PC-3 (cell line): ENCODE measurements at regions not wholly inside any gene's neighbourhood (a gene's known extent, or its start where the extent isn't known, plus 50 kb on each side); places are given as distances from the start of the nearest gene placed in this dataset.

Source experiments
- ATAC-seq: fragments of 200-7000 bp; cut with Tn5 transposase; 2 replicates; pipeline ENCODE4 v1.9.1; 2020; ENCODE audit warnings: mild to moderate bottlenecking, moderate library complexity
- BruUV-seq: library from RNA; stranded (reverse); fragments of 400-500 nt; replicated peaks from 2 replicates; lab custom pipeline; 2021; lab: Mats Ljungman, UMichigan
- CTCF ChIA-PET: fragments of 300-600 bp; sonication (Branson Sonifier 250); formaldehyde crosslinking; loops from one replicate; lab custom pipeline; 2022; ENCODE audit warnings: antibody characterized with exemption; lab: Charles Lee
- POLR2A ChIA-PET: fragments of 300-600 bp; sonication (Branson Sonifier 250); formaldehyde crosslinking; loops from one replicate; lab custom pipeline; 2022; ENCODE audit warnings: antibody characterized with exemption; ENCODE audit not compliant: unreplicated experiment; lab: Charles Lee
- DNase-seq: peaks from one replicate; pipeline ENCODE4 v3.0.0-alpha.2; 2015
- H2AFZ ChIP-seq: fragments of 300-600 bp; sonication (generic); 2 replicates; pipeline ENCODE4 v1.6.0; 2016; ENCODE audit warnings: antibody characterized with exemption, low read length
- H3F3A ChIP-seq: fragments of 300-600 bp; sonication (generic); one replicate; pipeline ENCODE4 v1.6.0; 2017; ENCODE audit warnings: antibody characterized with exemption, low read length, control low read depth, mild to moderate bottlenecking; ENCODE audit not compliant: unreplicated experiment
- H3K27ac ChIP-seq: fragments of 300-600 bp; sonication (generic); 2 replicates; pipeline ENCODE4 v1.5.1; 2016; ENCODE audit warnings: mild to moderate bottlenecking, low read length
- H3K27me3 ChIP-seq: fragments of 300-600 bp; sonication (generic); 2 replicates; pipeline ENCODE4 v1.6.1; 2016; ENCODE audit warnings: low read length, mixed read lengths
- H3K36me3 ChIP-seq: fragments of 300-600 bp; sonication (generic); 2 replicates; pipeline ENCODE4 v1.6.1; 2016; ENCODE audit warnings: low read depth, mixed run types, low read length, mixed read lengths
- H3K4me1 ChIP-seq: fragments of 300-600 bp; sonication (generic); 2 replicates; pipeline ENCODE4 v1.5.1; 2016; ENCODE audit warnings: low read length; ENCODE audit not compliant: insufficient read depth
- H3K4me2 ChIP-seq: fragments of 300-600 bp; sonication (generic); 2 replicates; pipeline ENCODE4 v1.6.0; 2016; ENCODE audit warnings: low read length
- H3K4me3 ChIP-seq: fragments of 300-600 bp; sonication (generic); 2 replicates; pipeline ENCODE4 v1.5.1; 2016; ENCODE audit warnings: mild to moderate bottlenecking, low read length, mixed read lengths
- H3K79me2 ChIP-seq: fragments of 300-600 bp; sonication (generic); 2 replicates; pipeline ENCODE4 v1.6.1; 2017; ENCODE audit warnings: low read length, mixed read lengths
- H3K9ac ChIP-seq: fragments of 300-600 bp; sonication (generic); 2 replicates; pipeline ENCODE4 v1.6.0; 2016; ENCODE audit warnings: mild to moderate bottlenecking, low read length
- H3K9me2 ChIP-seq: fragments of 300-600 bp; sonication (generic); replicated peaks from 2 replicates; pipeline ENCODE4 v1.6.1; 2016; ENCODE audit warnings: mixed run types, low read length, mixed read lengths
- H3K9me3 ChIP-seq: fragments of 300-600 bp; sonication (generic); 2 replicates; pipeline ENCODE4 v1.6.1; 2016; ENCODE audit warnings: low read length, mixed read lengths
- H4K20me1 ChIP-seq: fragments of 300-600 bp; sonication (generic); 2 replicates; pipeline ENCODE4 v1.6.1; 2016; ENCODE audit warnings: low read length, mixed read lengths
- EZH2 ChIP-seq: fragments of 300-600 bp; sonication (generic); IDR thresholded peaks from one replicate; pipeline ENCODE4 v1.6.1; 2017; ENCODE audit warnings: antibody characterized with exemption, mild to moderate bottlenecking, low read length; ENCODE audit not compliant: unreplicated experiment
- EZH2phosphoT487 ChIP-seq: fragments of 300-600 bp; sonication (generic); IDR thresholded peaks from 2 replicates; pipeline ENCODE4 v1.6.1; 2018; ENCODE audit warnings: mild to moderate bottlenecking, antibody characterized with exemption, low read length, borderline replicate concordance
- intact Hi-C: fragments of 100-400 bp; cut with micrococcal nuclease; formaldehyde crosslinking; loops from 2 replicates; pipeline ENCODE4 v1.9.0; 2023
- TF ChIP-seq, protein P1 (sequence below): fragments of 300-600 bp; sonication (generic); conservative IDR thresholded peaks from 2 replicates; pipeline ENCODE4 v1.5.1; 2017; ENCODE audit warnings: antibody characterized with exemption, low read depth, mild to moderate bottlenecking, low read length

DNA sequence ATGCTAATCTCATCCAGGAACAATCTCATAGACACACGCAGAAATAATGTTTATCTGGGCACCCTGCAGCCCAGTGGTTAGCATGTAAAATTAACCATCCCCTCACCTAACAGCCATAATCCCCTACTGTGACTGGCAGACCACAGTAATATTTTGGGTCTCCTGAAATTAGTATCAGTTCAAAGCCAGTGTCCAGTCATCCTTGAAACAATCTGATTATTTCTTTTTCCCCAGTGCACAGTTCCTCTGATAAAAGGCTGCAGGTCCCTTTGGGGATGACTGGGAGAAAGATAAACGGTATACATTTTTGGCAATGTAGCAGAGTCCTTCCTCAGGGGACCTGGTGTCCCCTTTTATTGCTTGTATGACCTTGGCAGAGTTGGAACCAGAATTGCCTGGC is 50.4 kb upstream of the CYSLTR2 start:
- no peak overlapping the region for H3K4me2 ChIP-seq
- H3K9ac ChIP-seq: no peak overlapping the region
- no peak overlapping the region for H3K27ac ChIP-seq
- H4K20me1 ChIP-seq: no peaks in the 10 kb centered on the region
- ATAC-seq: no peak
- H3K9me3 ChIP-seq: no peaks in the 10 kb centered on the region
- ChIA-PET POLR2A (no interaction called here), CTCF (no interaction called here)
- intact Hi-C loops: no loop called here
- H3K79me2 ChIP-seq: no peaks in the 10 kb centered on the region
- no peaks in the 10 kb centered on the region for H3K36me3 ChIP-seq
- no peak for DNase-seq
- H3K27me3 ChIP-seq: no peaks in the 10 kb centered on the region
- no peak overlapping the region for H3K4me3 ChIP-seq
- no peaks in the 10 kb centered on the region for H3F3A ChIP-seq
- H2AFZ ChIP-seq: no peak overlapping the region
- H3K4me1 ChIP-seq: peaks cover 6% of the 10 kb centered on the region
- H3K9me2 ChIP-seq: no peaks in the 10 kb centered on the region
- TF ChIP-seq EZH2phosphoT487: no peak
- TF ChIP-seq, protein P1, sequence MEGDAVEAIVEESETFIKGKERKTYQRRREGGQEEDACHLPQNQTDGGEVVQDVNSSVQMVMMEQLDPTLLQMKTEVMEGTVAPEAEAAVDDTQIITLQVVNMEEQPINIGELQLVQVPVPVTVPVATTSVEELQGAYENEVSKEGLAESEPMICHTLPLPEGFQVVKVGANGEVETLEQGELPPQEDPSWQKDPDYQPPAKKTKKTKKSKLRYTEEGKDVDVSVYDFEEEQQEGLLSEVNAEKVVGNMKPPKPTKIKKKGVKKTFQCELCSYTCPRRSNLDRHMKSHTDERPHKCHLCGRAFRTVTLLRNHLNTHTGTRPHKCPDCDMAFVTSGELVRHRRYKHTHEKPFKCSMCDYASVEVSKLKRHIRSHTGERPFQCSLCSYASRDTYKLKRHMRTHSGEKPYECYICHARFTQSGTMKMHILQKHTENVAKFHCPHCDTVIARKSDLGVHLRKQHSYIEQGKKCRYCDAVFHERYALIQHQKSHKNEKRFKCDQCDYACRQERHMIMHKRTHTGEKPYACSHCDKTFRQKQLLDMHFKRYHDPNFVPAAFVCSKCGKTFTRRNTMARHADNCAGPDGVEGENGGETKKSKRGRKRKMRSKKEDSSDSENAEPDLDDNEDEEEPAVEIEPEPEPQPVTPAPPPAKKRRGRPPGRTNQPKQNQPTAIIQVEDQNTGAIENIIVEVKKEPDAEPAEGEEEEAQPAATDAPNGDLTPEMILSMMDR: no peak
- TF ChIP-seq EZH2: no peak
- BruUV-seq: no TSS peak
